Muscle of arm (tissue), 1 donor: ENCODE measurements at regions not wholly inside any gene's neighbourhood (a gene's known extent, or its start where the extent isn't known, plus 50 kb on each side); places are given as distances from the start of the nearest gene placed in this dataset.
A peak's percentile ranks its signal among the peaks of the same experiment; 100 is the strongest.
"Not testable (repeated sequence)": the region's sequence is repeated elsewhere in the genome, so short reads cannot be mapped to it uniquely, and the experiment has no call there.

Experiments used
- DNase-seq: peaks from one replicate; pipeline ENCODE4 v3.0.0-alpha.2; 2013

GRCh38 chr22:25417826-25418225, 146.6 kb upstream of the GRK3 start:
- not testable (repeated sequence) for DNase-seq

DNA sequence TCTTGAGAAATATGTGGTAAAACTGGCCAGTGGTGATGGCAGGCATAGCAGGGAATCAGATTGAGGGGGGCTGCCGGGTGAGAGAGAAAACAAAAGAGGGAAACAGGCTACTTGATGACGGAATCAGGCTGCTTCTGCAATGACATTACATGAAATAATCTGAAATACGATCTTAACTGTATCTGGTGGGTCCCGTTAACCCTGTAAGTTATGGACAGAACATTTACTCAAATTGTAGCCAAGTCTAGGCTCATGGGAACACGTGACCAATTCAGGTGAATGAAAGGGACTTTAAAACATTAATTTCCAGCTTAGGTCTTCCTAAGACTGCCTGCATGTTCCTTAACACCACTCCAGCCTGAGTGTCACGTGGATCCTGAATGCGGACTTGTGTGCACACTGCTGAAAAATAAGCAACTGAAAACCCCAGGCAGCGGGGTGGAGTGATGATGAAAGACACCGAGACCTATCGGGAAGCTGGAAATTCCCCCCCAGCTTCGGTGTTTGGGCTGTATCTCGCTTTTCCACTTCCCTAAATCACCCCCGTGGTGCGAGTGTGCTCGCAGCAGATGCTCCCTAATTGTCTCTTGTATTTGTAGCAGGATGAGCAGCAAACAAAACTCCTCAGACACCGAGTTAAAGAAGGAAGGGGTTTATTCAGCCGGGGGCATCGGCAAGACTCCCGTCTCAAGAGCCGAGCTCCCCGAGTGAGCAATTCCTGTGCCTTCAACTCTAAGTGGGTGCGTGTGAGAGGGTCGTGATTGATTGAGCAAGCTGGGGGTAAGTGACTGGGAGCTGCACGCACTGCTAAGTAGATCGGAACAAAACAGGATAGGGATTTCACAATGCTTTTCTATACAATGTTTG, 145.0 kb upstream of the GRK3 start:
- DNase-seq, result peak; percentile 33

GRCh38 chr22:25420114-25420441, 144.4 kb upstream of the GRK3 start:
- not testable (repeated sequence) for DNase-seq

DNA sequence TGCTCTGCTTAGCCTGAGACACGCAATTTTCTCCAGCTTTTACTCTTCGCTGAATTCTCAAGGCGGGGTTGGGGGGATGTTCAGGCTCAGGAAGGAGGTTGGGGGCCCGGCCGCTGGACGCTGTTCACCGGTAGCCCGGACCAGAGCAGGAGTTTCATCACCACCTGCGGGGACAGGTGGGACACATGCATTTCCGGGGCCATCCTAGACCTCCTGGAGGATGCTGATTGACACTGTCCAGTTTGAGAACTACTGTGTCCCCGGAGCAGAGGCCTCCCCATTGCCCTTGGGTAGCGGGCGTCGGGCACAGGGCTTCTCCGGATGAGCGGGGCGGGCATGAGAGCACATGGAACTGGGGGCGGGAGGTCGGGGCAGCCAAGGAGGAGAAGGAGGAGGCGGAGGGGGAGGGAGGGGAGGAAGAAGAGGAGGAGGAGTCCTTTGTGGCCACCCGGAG, 144.0 kb upstream of the GRK3 start:
- no peak for DNase-seq

- DNase-seq, result no peak
Measured at GRCh38 chr22:25420925-25421904, 143.3 kb upstream of the GRK3 start.

DNA sequence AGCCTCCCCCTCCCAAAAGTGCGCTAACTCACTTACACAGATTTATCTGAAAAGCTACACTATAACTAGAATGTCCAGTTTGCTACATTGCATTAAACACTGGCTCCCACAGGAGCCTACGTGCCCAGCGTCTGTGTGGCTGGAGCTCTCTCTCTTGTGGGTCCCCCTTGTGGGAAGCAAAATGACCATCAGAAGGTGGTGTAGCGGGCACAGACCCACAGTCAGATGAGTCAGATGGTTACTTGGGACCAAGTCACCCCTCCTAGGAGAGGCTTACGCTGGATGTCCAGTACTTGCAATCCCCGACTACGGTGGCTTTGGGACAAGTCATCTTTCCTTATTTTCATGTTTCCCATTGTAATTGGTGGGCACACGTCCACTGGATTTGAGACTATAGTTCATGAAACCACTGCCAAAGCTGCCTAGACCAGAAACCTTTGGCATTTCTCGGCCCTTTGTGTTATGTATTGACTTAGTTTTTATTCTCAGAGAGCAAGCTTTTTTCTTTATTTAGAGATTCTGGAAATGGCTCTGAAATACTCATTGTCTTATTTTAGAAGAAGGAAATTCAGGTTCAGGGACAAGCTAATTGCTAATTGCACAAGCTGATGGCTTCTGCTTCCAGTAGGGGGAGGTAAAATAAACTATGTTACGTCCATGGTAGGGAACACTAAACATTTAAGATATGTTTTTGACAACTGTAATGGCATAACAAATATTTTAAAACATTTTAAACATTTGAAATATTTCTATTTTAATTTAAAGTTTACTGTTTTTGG, 137.8 kb upstream of the GRK3 start:
- DNase-seq, result not testable (repeated sequence)

DNA sequence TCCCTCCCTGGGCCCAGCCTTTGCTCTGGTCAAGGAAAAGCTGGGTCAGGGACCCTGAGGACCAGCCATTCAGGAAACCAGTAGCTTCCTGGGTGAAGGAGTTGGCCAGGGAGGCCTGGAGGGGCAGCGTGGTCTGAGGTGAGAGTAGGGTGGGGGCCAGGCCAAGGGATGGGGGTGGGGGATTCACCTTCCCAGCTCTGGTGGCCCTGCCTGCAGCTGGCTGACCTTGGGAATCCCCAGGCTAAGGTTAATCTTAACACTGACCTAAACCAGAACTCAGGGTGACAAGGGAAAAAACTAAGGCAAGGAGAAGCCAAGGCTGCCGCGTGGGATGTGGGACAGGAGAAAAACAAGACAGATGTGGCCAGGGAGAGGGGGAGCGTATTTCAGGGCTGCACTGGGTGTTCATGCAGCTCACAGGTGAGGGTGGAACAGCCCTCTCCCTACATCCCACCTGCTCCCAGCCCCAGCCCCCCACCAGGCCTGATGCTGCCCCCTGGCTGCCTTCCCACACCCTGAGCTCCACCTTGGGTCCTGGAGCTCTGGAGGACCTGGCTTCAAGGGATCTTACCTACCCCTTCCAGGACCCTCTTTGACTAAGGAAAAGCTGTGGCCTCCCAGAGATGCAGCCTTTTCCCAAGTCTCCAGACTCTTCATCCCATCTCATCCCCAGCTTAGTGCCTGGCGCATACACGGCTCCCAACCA, 132.7 kb upstream of the GRK3 start:
- DNase-seq, result not testable (repeated sequence)

DNA sequence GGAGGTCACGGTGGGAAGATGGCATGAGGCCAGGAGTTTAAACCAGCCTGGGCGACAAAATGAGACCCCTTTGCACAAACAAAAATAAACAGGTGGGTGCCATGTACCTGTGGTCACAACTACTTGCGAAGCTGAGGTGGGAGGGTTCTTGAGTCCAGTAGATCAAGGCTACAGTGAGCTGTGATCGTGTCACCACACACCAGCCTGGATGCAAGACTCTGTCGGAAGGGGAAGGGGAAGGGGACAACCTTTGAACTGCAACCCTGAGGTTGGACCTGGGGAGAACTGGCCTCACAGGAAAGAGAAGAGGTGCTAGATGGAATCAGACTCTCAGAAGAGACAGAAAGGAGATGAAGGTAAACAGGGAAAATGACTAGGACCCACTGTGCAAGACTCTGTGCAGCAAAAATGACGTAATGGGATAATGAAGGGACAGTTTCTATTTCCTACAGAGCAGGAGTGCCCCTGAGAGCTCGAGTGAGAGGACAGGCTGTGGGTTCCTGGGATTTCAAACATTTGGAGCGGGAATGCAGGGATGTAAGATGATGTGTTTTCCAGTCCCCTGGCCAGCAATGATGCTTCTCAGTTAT, 131.0 kb upstream of the GRK3 start:
- not testable (repeated sequence) for DNase-seq

GRCh38 chr22:25437414-25438160, 126.9 kb upstream of the GRK3 start:
- DNase-seq, result no peak

DNA sequence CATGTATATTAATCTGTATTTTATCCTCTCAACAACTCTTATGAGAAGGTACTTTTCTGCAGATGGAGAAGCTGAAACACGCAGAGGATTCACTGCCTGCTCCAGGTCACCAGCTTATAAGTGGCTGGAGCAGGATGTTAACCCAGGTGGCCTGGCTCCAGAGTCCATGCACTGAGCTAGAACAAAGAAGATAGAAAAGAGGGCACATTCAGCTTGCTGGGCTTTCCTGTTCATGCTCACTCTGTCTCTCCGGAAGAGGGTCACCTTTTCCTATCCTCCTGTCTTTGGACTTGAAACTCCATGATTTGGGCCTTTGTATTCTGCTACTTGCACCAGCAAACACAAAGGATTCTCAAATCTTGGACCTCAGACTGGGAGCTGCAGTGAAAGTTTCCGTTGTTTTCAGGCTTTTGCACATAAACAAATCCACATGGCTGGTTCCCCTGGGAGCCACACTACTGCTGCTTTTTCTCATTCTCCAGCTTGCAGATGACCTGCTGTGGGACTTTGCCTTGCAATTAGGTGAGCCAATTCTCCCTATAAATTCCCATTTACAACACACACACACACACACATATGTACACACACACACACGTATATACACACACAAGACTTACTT, 117.3 kb upstream of the GRK3 start:
- peak; percentile 74 for DNase-seq

GRCh38 chr22:25447686-25448434, 116.6 kb upstream of the GRK3 start:
- DNase-seq, result peak; percentile 86

- peak; percentile 22 for DNase-seq
Measured at GRCh38 chr22:25448435-25449051, 115.9 kb upstream of the GRK3 start.

GRCh38 chr22:25449781-25450317, 114.6 kb upstream of the GRK3 start:
- no peak for DNase-seq

GRCh38 chr22:25451480-25452114, 112.9 kb upstream of the GRK3 start:
- no peak for DNase-seq

GRCh38 chr22:25452116-25452700, 112.3 kb upstream of the GRK3 start:
- DNase-seq, result no peak

DNA sequence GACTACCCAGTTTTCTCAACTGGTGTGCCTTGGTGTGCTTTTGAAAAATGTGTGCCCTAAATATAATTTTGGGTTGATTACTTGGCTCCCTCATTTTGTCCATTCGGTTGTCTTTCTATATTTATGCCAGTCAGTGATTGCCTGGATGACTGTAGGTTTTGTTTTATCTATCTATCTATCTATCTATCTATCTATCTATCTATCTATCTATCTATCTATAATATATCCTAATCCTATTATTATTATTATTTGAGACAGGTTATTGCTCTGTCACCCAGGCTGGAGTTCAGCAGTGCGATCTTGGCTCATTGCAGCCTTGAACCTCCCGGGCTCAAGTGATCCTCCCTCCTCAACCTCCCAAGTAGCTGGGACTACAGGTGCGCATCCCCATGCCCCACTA, 111.4 kb upstream of the GRK3 start:
- no peak for DNase-seq

DNA sequence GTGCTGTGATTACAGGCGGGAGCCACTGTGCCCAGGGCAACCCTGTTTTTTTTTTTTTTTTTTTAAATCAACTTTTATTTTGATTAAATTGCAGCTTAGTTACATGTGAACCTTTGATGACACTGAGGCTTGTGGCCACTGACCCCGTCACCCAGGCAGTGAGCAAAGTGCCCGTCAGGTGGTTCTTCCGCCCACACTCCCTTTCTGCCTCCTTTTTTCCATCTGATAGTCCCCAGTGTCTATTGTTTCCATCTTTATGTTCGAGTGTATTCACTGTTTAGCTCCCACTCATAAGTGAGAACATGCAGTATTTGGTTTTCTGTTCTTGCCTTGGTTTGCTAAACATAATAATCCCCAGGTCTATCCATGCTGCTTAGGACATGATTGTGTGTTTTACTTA, 110.9 kb upstream of the GRK3 start:
- DNase-seq, result no peak
